SK-N-MC (cell line): ENCODE measurements at regions not wholly inside any gene's neighbourhood (a gene's known extent, or its start where the extent isn't known, plus 50 kb on each side); places are given as distances from the start of the nearest gene placed in this dataset.

Source experiments
- DNase-seq: peaks from one replicate; pipeline ENCODE4 v3.0.0-alpha.2; 2011; ENCODE audit warnings: low read depth, low spot score
- H3K27ac ChIP-seq: fragments of 200-600 bp; sonication (generic); 2 replicates; pipeline ENCODE4 v1.5.1; 2016; ENCODE audit warnings: mixed run types
- H3K36me3 ChIP-seq: fragments of 200-600 bp; sonication (generic); 2 replicates; pipeline ENCODE4 v1.6.1; 2017; ENCODE audit warnings: antibody characterized with exemption, low read length, mixed read lengths; ENCODE audit not compliant: insufficient read depth
- H3K4me3 ChIP-seq: fragments of 200-600 bp; sonication (generic); 2 replicates; pipeline ENCODE4 v1.5.1; 2016
- H3K9ac ChIP-seq: fragments of 200-600 bp; sonication (generic); 2 replicates; pipeline ENCODE4 v1.8.0; 2017; ENCODE audit warnings: mixed run types, mixed read lengths; ENCODE audit not compliant: insufficient read length
- H3K9me3 ChIP-seq: fragments of 200-600 bp; sonication (generic); 2 replicates; pipeline ENCODE4 v1.6.1; 2017; ENCODE audit warnings: low read depth, mild to moderate bottlenecking, antibody characterized with exemption, low read length, moderate library complexity, mixed read lengths
- EZH2 ChIP-seq: fragments of 200-600 bp; sonication (generic); IDR thresholded peaks from one replicate; pipeline ENCODE4 v1.6.1; 2017; ENCODE audit warnings: antibody characterized with exemption
- FOXP2 ChIP-seq: optimal IDR thresholded peaks from 2 replicates; pipeline ENCODE3; 2011; ENCODE audit warnings: mild to moderate bottlenecking, moderate library complexity; ENCODE audit not compliant: insufficient read depth; ENCODE audit errors: extremely low read length, control extremely low read depth
- POLR2AphosphoS5 ChIP-seq: IDR thresholded peaks from 2 replicates; pipeline ENCODE4 v1.6.1; 2012; ENCODE audit warnings: mild to moderate bottlenecking, low read depth, low read length, borderline replicate concordance

DNA sequence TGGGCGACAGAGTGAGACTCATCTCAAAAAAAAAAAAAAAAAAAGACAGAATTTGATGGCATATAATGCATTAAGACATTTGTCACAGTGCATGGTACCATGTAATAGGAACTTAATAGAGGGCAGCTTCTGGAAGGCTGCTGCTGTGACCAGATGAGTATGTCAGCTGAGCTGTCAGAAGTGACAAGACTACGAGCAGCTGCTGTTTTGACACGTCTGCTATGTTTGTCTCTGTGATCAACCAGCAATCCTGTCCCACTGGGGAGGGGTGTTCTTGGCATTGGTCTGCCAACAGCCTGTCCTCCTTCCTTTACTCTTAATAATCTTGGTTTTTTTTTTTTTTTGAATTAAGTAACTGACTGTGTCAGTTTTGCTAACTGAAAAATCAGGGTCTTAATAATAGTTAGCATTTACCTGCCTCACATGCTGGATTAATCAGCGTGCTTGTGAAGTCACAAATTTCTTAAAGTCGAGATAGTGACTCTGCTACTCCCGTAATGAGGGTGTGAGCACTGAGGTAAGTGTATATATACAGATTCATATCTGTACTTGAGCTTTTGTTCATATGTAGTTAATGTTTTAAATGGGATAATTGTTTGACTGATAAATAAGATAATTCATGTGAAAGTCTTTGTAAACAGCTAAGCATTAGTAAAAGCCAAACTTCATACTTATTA lies 152.4 kb downstream of the BMP2 start:
- H3K4me3 ChIP-seq = no peak overlapping the region
- no peaks in the 10 kb centered on the region for H3K36me3 ChIP-seq
- H3K27ac ChIP-seq = no peak overlapping the region
- DNase-seq = no peak
- no peaks in the 10 kb centered on the region for H3K9me3 ChIP-seq
- TF ChIP-seq EZH2 (no peak), POLR2AphosphoS5 (no peak), FOXP2 (no peak)
- no peak overlapping the region for H3K9ac ChIP-seq

DNA sequence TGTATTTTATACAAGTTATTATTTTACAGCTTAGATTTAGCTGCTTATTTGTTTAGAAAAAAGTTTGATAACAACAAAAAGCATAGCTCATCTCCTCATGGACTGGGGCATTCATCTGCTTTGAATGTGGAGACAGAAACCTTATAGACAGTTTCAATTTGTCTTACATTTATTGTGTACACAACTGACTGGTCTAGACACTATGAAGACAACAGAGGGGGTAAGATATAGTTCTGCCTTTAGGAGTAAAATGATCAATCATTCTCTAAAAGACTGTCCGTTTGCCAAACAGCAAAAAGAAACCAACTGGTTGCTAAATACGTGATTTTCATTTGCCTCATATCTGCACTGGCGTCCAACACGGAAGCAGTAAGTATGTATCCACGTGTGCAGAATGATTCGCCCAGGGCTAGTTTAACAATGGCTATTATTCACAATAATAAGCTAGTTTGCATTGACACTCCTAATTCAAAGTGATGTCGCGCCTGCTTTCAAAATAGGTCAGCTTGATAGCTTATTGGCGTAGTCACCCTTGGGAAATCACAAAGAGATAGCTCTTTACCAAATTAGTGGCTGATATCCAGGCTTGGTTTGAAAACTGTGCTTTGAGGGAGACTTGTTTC lies 153.6 kb downstream of the BMP2 start:
- TF ChIP-seq POLR2AphosphoS5 (no peak), FOXP2 (no peak), EZH2 (no peak)
- H3K27ac ChIP-seq = no peak overlapping the region
- no peak for DNase-seq
- H3K9ac ChIP-seq = no peak overlapping the region
- H3K4me3 ChIP-seq = no peak overlapping the region
- no peaks in the 10 kb centered on the region for H3K36me3 ChIP-seq
- no peaks in the 10 kb centered on the region for H3K9me3 ChIP-seq

DNA sequence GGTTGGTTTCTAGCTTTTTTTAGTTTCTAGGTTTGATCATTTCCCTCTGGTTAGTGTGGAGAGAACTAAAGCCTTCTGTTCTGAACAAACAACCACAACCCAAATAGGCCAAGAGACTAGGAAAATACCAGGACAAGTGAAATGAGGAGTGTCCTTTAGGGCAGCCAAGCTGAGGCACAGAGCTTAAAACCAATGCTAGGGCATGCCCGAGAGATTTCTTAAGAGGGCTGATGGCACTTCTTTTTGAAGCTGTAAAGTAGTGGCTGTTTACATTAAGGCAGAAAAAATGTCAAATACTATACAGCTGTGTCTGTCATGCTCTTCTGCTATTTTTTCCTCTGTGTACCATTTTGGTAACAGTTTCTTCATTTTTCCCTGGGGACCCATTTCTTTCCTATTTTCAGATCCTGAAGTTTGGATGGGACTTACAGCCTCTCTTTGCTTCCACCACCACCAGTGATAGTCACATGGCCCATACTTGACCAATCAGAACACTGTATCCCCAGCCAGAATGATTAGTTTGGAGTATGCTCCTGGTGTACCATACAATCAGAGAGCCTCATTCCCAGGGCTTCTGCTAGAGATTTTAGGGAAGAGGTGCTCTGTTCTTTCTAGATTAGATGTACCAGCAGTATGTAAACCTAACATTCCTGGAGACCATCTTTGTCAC lies 154.4 kb downstream of the BMP2 start:
- no peaks in the 10 kb centered on the region for H3K9me3 ChIP-seq
- no peak overlapping the region for H3K9ac ChIP-seq
- no peak for DNase-seq
- TF ChIP-seq EZH2 (no peak), POLR2AphosphoS5 (no peak), FOXP2 (no peak)
- H3K4me3 ChIP-seq = no peak overlapping the region
- H3K36me3 ChIP-seq = no peaks in the 10 kb centered on the region
- no peak overlapping the region for H3K27ac ChIP-seq

DNA sequence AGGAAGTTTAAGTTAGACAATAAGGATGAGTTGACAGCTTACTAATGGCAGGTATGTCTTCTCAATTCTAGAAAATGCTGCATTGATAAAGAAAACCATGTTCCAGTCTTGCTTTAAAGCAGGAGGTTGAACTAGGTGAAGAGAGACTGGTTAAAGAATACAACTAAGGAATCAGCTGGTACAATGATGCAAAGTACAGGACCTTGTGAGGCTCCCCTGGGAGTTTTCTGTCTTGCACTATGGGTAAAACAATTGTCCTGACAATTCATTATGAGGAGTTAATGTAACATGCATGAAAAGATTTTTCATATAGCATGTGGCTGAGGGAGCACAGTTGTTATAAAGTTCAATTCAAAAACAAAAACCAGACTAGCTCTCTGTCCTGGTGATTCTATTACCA lies 157.2 kb downstream of the BMP2 start:
- H3K36me3 ChIP-seq = no peaks in the 10 kb centered on the region
- no peaks in the 10 kb centered on the region for H3K9me3 ChIP-seq
- no peak overlapping the region for H3K4me3 ChIP-seq
- no peak for DNase-seq
- no peak overlapping the region for H3K27ac ChIP-seq
- H3K9ac ChIP-seq = no peak overlapping the region
- TF ChIP-seq FOXP2 (no peak), POLR2AphosphoS5 (no peak), EZH2 (no peak)

DNA sequence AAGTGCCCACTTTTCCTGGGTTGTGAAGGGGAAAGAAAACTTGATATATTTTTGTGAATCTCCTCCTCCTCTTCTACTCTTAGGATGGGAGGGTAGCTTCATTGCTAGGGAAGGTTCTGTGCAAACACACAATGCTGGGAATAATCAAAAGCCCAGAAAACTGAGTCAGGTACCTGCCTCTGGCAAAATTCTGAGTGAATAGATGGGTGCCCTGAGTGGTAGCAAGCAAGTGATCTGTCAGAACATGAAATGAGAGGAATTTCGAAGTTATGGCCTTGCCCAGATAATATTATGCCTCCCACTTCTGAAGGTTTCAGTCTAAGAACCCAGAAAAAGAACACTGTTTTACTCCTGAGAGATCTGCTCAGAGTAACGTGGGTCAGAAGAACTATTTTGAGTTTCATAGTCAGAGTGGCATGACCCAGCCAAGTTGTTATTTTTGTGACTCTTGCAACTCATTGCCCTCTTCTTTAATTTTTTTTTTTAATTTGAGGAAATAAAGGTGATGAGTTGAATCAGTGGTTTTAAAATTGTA lies 158.3 kb downstream of the BMP2 start:
- DNase-seq = no peak
- no peak overlapping the region for H3K4me3 ChIP-seq
- H3K27ac ChIP-seq = no peak overlapping the region
- no peaks in the 10 kb centered on the region for H3K36me3 ChIP-seq
- TF ChIP-seq EZH2 (no peak), POLR2AphosphoS5 (no peak), FOXP2 (no peak)
- no peak overlapping the region for H3K9ac ChIP-seq
- no peaks in the 10 kb centered on the region for H3K9me3 ChIP-seq

DNA sequence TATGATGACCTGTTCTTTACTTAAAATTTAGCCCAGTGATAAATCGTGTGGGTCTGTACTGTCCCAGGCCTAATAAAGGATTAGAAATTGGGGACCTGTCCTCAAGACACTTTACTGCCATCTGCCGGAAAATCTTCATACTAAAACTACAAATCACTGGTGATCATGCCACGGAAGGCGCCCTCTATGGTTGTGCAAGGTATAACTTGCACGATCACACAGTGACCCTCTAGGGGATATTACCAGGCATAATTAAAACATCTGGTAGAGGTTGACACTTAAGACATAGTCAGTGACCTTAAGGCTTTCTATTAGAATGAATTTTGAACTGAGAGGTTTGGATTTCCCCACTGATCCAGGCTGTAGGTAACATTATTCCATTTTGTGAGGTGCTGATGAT lies 172.6 kb downstream of the BMP2 start:
- peak; percentile 10 for DNase-seq
- no peak overlapping the region for H3K9ac ChIP-seq
- TF ChIP-seq EZH2 (no peak), FOXP2 (no peak), POLR2AphosphoS5 (no peak)

DNA sequence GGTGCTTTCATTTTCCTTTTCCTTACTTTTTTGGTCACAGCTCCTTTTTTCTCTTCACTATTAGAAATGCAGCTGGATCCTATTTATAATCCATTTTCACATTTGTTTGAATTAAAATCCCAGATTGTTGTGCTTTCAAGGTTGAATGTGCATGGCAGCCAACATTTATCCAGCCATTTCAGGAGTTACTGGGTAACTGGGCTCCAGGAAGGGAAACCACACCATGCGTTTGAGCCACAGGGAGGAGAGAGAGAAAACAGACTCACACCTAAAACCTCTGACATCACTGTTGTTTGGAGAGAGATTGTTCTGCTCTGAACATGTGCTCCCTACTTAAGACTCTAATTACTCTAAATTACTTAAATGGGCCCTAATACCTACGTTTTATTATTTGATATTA lies 173.4 kb downstream of the BMP2 start:
- no peak for DNase-seq
- Histone ChIP-seq H3K9ac (no peak overlapping the region), H3K36me3 (no peaks in the 10 kb centered on the region), H3K9me3 (no peaks in the 10 kb centered on the region), H3K27ac (no peak overlapping the region), H3K4me3 (no peak overlapping the region)
- TF ChIP-seq POLR2AphosphoS5 (no peak), EZH2 (no peak), FOXP2 (no peak)

More for the DNA sequence above, 172.6 kb downstream of the BMP2 start:
- no peak overlapping the region for H3K27ac ChIP-seq
- H3K4me3 ChIP-seq = no peak overlapping the region
- H3K9me3 ChIP-seq = no peaks in the 10 kb centered on the region
- H3K36me3 ChIP-seq = no peaks in the 10 kb centered on the region

DNA sequence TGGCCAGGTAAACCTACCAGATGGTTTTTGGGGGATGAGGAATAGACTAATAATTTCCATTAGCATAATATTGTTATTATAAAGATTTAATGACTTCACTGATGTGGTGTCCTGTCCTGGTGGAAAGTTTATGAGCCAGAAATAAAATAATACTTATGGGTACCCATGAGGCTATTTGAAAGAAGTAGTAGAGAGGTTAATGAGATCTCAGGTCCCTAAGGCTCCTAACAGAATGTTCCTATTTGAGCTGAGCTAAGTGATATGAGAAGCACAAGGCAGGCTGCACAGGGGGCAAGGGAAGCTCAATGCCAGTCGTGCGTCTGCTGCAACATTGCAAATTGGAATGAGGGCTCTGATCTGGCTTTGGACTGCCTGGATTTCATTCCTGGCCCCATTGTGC lies 174.1 kb downstream of the BMP2 start:
- H3K27ac ChIP-seq = no peak overlapping the region
- H3K36me3 ChIP-seq = no peaks in the 10 kb centered on the region
- no peak overlapping the region for H3K4me3 ChIP-seq
- H3K9ac ChIP-seq = no peak overlapping the region
- no peak for DNase-seq
- TF ChIP-seq FOXP2 (no peak), EZH2 (no peak), POLR2AphosphoS5 (no peak)
- H3K9me3 ChIP-seq = no peaks in the 10 kb centered on the region

DNA sequence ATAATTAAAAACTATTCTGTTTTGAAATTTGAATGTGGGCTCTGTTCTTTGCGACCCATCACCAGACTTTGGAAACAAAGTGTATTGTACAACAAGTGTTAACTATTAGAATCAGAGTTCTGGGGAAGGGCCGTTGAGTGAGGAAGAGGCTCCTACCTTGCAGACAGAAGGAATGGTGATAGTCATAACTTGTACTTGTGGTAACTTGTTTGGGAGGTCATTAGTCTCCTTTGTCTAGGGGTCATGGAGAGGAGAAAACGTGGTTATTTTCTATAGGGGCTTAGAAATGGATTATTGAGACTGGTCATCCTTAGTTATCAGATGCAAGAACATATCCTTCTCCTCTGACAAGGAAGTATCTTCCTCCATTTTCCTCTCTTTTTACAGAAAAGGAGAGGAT lies 174.8 kb downstream of the BMP2 start:
- no peak for DNase-seq
- TF ChIP-seq FOXP2 = no peak
- no peak for TF ChIP-seq EZH2
- TF ChIP-seq POLR2AphosphoS5 = no peak
- Histone ChIP-seq H3K9me3 (no peaks in the 10 kb centered on the region), H3K27ac (no peak overlapping the region), H3K4me3 (no peak overlapping the region), H3K36me3 (no peaks in the 10 kb centered on the region), H3K9ac (no peak overlapping the region)
